Neural cell (in vitro differentiated cells): ENCODE measurements at regions not wholly inside any gene's neighbourhood (a gene's known extent, or its start where the extent isn't known, plus 50 kb on each side); places are given as distances from the start of the nearest gene placed in this dataset.
"Not testable (repeated sequence)": the region's sequence is repeated elsewhere in the genome, so short reads cannot be mapped to it uniquely, and the experiment has no call there.

Experiments used
- H2AFZ ChIP-seq: fragments of 200-600, 300-800 bp; sonication (generic), shearing (Covaris generic); 2 replicates; pipeline ENCODE4 v1.6.0; 2014; ENCODE audit warnings: low read depth, mild to moderate bottlenecking, antibody characterized with exemption, low read length, moderate library complexity
- H3F3A ChIP-seq: fragments of 200-600 bp; shearing (Covaris generic); 2 replicates; pipeline ENCODE4 v1.6.1; 2016; ENCODE audit warnings: mild to moderate bottlenecking, moderate library complexity, mixed read lengths, antibody characterized with exemption, low read length; ENCODE audit not compliant: insufficient read depth, poor library complexity, severe bottlenecking
- H3K27ac ChIP-seq: fragments of 200-600, 300-800 bp; sonication (generic), shearing (Covaris generic); 2 replicates; pipeline ENCODE4 v1.5.1; 2014; ENCODE audit warnings: mild to moderate bottlenecking, low read length, moderate library complexity
- H3K27me3 ChIP-seq: fragments of 300-800, 200-600 bp; sonication (generic), shearing (Covaris generic); 2 replicates; pipeline ENCODE4 v1.6.0; 2014; ENCODE audit warnings: mild to moderate bottlenecking, low read depth, low read length, moderate library complexity; ENCODE audit not compliant: insufficient read depth
- H3K36me3 ChIP-seq: fragments of 300-800, 200-600 bp; sonication (generic), shearing (Covaris generic); 2 replicates; pipeline ENCODE4 v1.5.1; 2014; ENCODE audit warnings: mild to moderate bottlenecking, antibody characterized with exemption, low read length, moderate library complexity; ENCODE audit not compliant: insufficient read depth
- H3K4me2 ChIP-seq: fragments of 300-800, 200-600 bp; sonication (generic), shearing (Covaris generic); 2 replicates; pipeline ENCODE4 v1.6.0; 2014; ENCODE audit warnings: mild to moderate bottlenecking, low read length
- H3K4me3 ChIP-seq: fragments of 300-800, 200-600 bp; sonication (generic), shearing (Covaris generic); 2 replicates; pipeline ENCODE4 v1.5.1; 2014; ENCODE audit warnings: mild to moderate bottlenecking, low read length, moderate library complexity
- H3K79me2 ChIP-seq: fragments of 200-600 bp; shearing (Covaris generic); replicated peaks from 2 replicates; pipeline ENCODE4 v1.6.0; 2014; ENCODE audit warnings: mild to moderate bottlenecking, low read length, moderate library complexity; ENCODE audit not compliant: insufficient read depth
- H3K9ac ChIP-seq: fragments of 300-800, 200-600 bp; sonication (generic), shearing (Covaris generic); 2 replicates; pipeline ENCODE4 v1.6.1; 2016; ENCODE audit warnings: mild to moderate bottlenecking, low read length, mixed read lengths
- H3K9me2 ChIP-seq: fragments of 200-600 bp; shearing (Covaris generic); 2 replicates; pipeline ENCODE4 v1.6.1; 2016; ENCODE audit warnings: mild to moderate bottlenecking, low read length, mixed read lengths; ENCODE audit not compliant: insufficient read depth
- H3K9me3 ChIP-seq: fragments of 200-600, 300-800 bp; sonication (generic), shearing (Covaris generic); 2 replicates; pipeline ENCODE4 v1.6.1; 2016; ENCODE audit warnings: mild to moderate bottlenecking, mixed run types, low read length, moderate library complexity, mixed read lengths
- H4K20me1 ChIP-seq: fragments of 200-600 bp; shearing (Covaris generic); 2 replicates; pipeline ENCODE4 v1.6.1; 2016; ENCODE audit warnings: mild to moderate bottlenecking, mixed run types; ENCODE audit not compliant: insufficient read depth
- CTCF ChIP-seq: fragments of 450-650 bp; IDR thresholded peaks from 2 replicates; pipeline ENCODE4 v1.5.1; 2014; ENCODE audit warnings: antibody characterized with exemption, mild to moderate bottlenecking, moderate library complexity; ENCODE audit not compliant: poor library complexity, severe bottlenecking
- EP300 ChIP-seq: fragments of 450-650 bp; conservative IDR thresholded peaks from 2 replicates; pipeline ENCODE4 v1.6.1; 2014; ENCODE audit warnings: antibody characterized with exemption, mild to moderate bottlenecking, moderate library complexity; ENCODE audit not compliant: poor library complexity, severe bottlenecking
- EZH2 ChIP-seq: fragments of 200-600, 300-800 bp; shearing (Covaris generic), sonication (generic); IDR thresholded peaks from 2 replicates; pipeline ENCODE4 v1.6.1; 2014; ENCODE audit warnings: antibody characterized with exemption, low read length, borderline replicate concordance, mild to moderate bottlenecking; ENCODE audit not compliant: insufficient read depth, poor library complexity, severe bottlenecking
- MXI1 ChIP-seq: fragments of 450-650 bp; conservative IDR thresholded peaks from 2 replicates; pipeline ENCODE4 v1.6.1; 2014; ENCODE audit warnings: antibody characterized with exemption, mild to moderate bottlenecking; ENCODE audit not compliant: poor library complexity, severe bottlenecking
- POLR2AphosphoS5 ChIP-seq: IDR thresholded peaks from 2 replicates; pipeline ENCODE4 v1.6.1; 2012
- RAD21 ChIP-seq: fragments of 450-650 bp; conservative IDR thresholded peaks from 2 replicates; pipeline ENCODE4 v1.6.1; 2014; ENCODE audit warnings: antibody characterized with exemption, mild to moderate bottlenecking, moderate library complexity
- SMC3 ChIP-seq: fragments of 450-650 bp; conservative IDR thresholded peaks from 2 replicates; pipeline ENCODE4 v1.6.1; 2014; ENCODE audit warnings: antibody characterized with exemption, mild to moderate bottlenecking, moderate library complexity; ENCODE audit not compliant: poor library complexity
- TF ChIP-seq, protein P1 (sequence below): IDR thresholded peaks from 2 replicates; pipeline ENCODE4 v1.6.1; 2012; ENCODE audit warnings: borderline replicate concordance

GRCh38 chr16:51523400-51523799 is 372.3 kb upstream of the SALL1 start:
- Histone ChIP-seq H3F3A (no peaks in the 10 kb centered on the region), H2AFZ (no peak overlapping the region), H3K9me3 (no peaks in the 10 kb centered on the region), H3K4me3 (no peak overlapping the region), H3K9me2 (no peaks in the 10 kb centered on the region), H3K4me2 (no peak overlapping the region), H3K36me3 (no peaks in the 10 kb centered on the region), H3K9ac (no peak overlapping the region), H3K27ac (no peak overlapping the region), H3K79me2 (no peaks in the 10 kb centered on the region), H3K27me3 (no peaks in the 10 kb centered on the region), H4K20me1 (no peaks in the 10 kb centered on the region)
- no peak for TF ChIP-seq POLR2AphosphoS5
- no peak for TF ChIP-seq RAD21
- TF ChIP-seq, protein P1, sequence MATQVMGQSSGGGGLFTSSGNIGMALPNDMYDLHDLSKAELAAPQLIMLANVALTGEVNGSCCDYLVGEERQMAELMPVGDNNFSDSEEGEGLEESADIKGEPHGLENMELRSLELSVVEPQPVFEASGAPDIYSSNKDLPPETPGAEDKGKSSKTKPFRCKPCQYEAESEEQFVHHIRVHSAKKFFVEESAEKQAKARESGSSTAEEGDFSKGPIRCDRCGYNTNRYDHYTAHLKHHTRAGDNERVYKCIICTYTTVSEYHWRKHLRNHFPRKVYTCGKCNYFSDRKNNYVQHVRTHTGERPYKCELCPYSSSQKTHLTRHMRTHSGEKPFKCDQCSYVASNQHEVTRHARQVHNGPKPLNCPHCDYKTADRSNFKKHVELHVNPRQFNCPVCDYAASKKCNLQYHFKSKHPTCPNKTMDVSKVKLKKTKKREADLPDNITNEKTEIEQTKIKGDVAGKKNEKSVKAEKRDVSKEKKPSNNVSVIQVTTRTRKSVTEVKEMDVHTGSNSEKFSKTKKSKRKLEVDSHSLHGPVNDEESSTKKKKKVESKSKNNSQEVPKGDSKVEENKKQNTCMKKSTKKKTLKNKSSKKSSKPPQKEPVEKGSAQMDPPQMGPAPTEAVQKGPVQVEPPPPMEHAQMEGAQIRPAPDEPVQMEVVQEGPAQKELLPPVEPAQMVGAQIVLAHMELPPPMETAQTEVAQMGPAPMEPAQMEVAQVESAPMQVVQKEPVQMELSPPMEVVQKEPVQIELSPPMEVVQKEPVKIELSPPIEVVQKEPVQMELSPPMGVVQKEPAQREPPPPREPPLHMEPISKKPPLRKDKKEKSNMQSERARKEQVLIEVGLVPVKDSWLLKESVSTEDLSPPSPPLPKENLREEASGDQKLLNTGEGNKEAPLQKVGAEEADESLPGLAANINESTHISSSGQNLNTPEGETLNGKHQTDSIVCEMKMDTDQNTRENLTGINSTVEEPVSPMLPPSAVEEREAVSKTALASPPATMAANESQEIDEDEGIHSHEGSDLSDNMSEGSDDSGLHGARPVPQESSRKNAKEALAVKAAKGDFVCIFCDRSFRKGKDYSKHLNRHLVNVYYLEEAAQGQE = no peak
- TF ChIP-seq SMC3 = no peak
- TF ChIP-seq CTCF = no peak
- no peak for TF ChIP-seq MXI1
- no peak for TF ChIP-seq EP300
- TF ChIP-seq EZH2 = no peak

DNA sequence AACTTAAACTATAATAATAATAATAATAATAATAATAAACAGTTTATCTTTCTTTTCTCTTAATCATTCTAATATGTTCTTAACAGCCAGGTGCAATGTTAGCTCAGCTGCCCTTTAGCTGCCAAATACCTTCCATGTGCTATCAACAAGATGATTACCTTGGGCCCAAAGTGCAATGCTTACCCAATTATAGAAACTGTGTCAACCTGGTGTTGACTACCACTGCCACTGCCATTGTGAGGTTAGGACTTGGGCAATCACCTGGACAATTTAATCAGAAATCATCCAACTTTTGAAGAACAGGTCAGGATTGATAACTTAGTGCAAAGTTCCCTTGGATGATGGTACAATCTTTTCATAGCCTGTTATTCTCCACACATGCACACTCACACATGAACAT is 371.8 kb upstream of the SALL1 start:
- Histone ChIP-seq H3K9me2 (no peaks in the 10 kb centered on the region), H4K20me1 (no peaks in the 10 kb centered on the region), H3K27ac (no peak overlapping the region), H3K4me3 (no peak overlapping the region), H3K27me3 (no peaks in the 10 kb centered on the region), H3K9me3 (no peaks in the 10 kb centered on the region), H3F3A (no peaks in the 10 kb centered on the region), H2AFZ (no peak overlapping the region), H3K4me2 (no peak overlapping the region), H3K36me3 (no peaks in the 10 kb centered on the region), H3K9ac (no peak overlapping the region), H3K79me2 (no peaks in the 10 kb centered on the region)
- TF ChIP-seq MXI1 (no peak), RAD21 (no peak), CTCF (no peak), EP300 (no peak), EZH2 (no peak)
- TF ChIP-seq, protein P1 = no peak

DNA sequence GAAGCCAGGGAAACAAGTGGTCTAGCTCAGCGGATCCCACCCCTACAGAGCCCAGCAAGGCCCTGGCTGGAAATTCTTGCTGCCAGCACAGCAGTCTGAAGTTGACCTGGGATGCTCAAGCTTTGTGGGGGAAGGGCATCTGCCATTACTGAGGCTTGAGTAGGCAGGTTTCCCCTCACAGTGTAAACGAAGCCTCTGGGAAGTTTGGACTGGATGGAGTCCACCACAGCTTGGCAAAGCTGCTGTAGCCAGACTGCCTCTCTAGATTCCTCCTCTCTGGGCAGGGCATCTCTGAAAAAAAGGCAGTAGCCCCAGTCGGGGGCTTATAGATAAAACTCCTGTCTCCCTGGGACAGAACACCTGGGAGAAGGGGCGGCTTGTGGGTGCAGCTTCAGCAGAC is 365.9 kb upstream of the SALL1 start:
- H3K4me2 ChIP-seq, H3K4me3 ChIP-seq, H3K27me3 ChIP-seq, H3K9me2 ChIP-seq, H3K36me3 ChIP-seq, H3K9me3 ChIP-seq, H4K20me1 ChIP-seq, H3K9ac ChIP-seq, H2AFZ ChIP-seq, H3F3A ChIP-seq, H3K27ac ChIP-seq, H3K79me2 ChIP-seq: not testable (repeated sequence)
